ENCODE measurements at regions not wholly inside any gene's neighbourhood (a gene's known extent, or its start where the extent isn't known, plus 50 kb on each side); places are given as distances from the start of the nearest gene placed in this dataset.
"Not testable (repeated sequence)": the region's sequence is repeated elsewhere in the genome, so short reads cannot be mapped to it uniquely, and the experiment has no call there.

- WGBS, 2 donors, result 2 to 3% methylated on average over 25 to 38 of the region's 38 CpGs
- not testable (repeated sequence) for H3K27me3 ChIP-seq (ENCODE audit: control insufficient read depth in 1 of 2, insufficient read depth in 2 of 2, low read length in 1 of 2); H3K36me3 ChIP-seq (ENCODE audit: control insufficient read depth in 1 of 2, insufficient read depth in 2 of 2, low read length in 1 of 2); H3K9me3 ChIP-seq (ENCODE audit: control insufficient read depth, low read length); ATAC-seq (ENCODE audit: low FRiP score); DNase-seq; H3K4me1 ChIP-seq (ENCODE audit: control insufficient read depth in 1 of 2, insufficient read depth in 2 of 2, low read length in 2 of 2)
- intact Hi-C loops (cut with DNase I), result loop anchor here in 1 of 2 donors (10.0 kb wide), 1 partner anchor 209 kb away; no protein-coding TSS in a partner anchor
- Histone ChIP-seq H3K4me3 (ENCODE audit: low read length in 2 of 2) (peak overlapping the region; percentile 13 to 54), H3K27ac (ENCODE audit: low read depth in 1 of 2, low read length in 2 of 2) (peak overlapping the region in 1 of 2 donors; percentile 65)
Measured at GRCh38 chr3:75435794-75436400, 228.2 kb upstream of the FRG2C start.

DNA sequence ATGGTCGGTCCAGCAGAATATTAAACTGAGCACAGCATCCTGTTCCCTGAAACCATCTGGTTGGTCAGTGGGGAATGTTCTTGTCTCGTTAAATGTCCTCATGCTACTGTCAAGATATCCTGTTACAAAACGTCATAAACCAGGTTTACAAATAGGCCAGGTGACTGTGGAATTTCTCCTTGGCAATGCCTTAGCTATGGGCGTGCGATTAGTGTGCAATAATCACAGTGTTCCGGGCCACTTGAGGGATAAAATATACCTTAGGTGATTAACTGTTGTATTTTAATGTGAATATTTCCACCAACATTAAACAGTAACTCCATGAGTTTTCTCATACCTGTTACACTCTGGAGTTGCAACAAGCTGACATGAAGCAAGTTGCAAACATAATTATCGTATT is 223.1 kb upstream of the FRG2C start:
- ATAC-seq (ENCODE audit: low FRiP score); H3K27ac ChIP-seq (ENCODE audit: low read depth in 1 of 2, low read length in 2 of 2); intact Hi-C loops (cut with DNase I); DNase-seq; H3K36me3 ChIP-seq (ENCODE audit: control insufficient read depth in 1 of 2, insufficient read depth in 2 of 2, low read length in 1 of 2); H3K9me3 ChIP-seq (ENCODE audit: control insufficient read depth, low read length); H3K4me1 ChIP-seq (ENCODE audit: control insufficient read depth in 1 of 2, insufficient read depth in 2 of 2, low read length in 2 of 2); H3K4me3 ChIP-seq (ENCODE audit: low read length in 2 of 2); H3K27me3 ChIP-seq (ENCODE audit: control insufficient read depth in 1 of 2, insufficient read depth in 2 of 2, low read length in 1 of 2): not testable (repeated sequence)
- 89 to 91% methylated on average over 7 of the region's 7 CpGs for WGBS, 2 donors

- 90 to 95% methylated on average over 16 to 19 of the region's 19 CpGs for WGBS, 2 donors
- H3K36me3 ChIP-seq (ENCODE audit: control insufficient read depth in 1 of 2, insufficient read depth in 2 of 2, low read length in 1 of 2); H3K4me1 ChIP-seq (ENCODE audit: control insufficient read depth in 1 of 2, insufficient read depth in 2 of 2, low read length in 2 of 2); H3K27ac ChIP-seq (ENCODE audit: low read depth in 1 of 2, low read length in 2 of 2); DNase-seq; H3K9me3 ChIP-seq (ENCODE audit: control insufficient read depth, low read length); intact Hi-C loops (cut with DNase I); H3K27me3 ChIP-seq (ENCODE audit: control insufficient read depth in 1 of 2, insufficient read depth in 2 of 2, low read length in 1 of 2); ATAC-seq (ENCODE audit: low FRiP score); H3K4me3 ChIP-seq (ENCODE audit: low read length in 2 of 2): not testable (repeated sequence)
Measured at GRCh38 chr3:75444634-75445033, 219.5 kb upstream of the FRG2C start.

GRCh38 chr3:75445234-75445633 is 218.9 kb upstream of the FRG2C start:
- H3K4me3 ChIP-seq (ENCODE audit: low read length in 2 of 2); H3K27me3 ChIP-seq (ENCODE audit: control insufficient read depth in 1 of 2, insufficient read depth in 2 of 2, low read length in 1 of 2); intact Hi-C loops (cut with DNase I); H3K36me3 ChIP-seq (ENCODE audit: control insufficient read depth in 1 of 2, insufficient read depth in 2 of 2, low read length in 1 of 2); H3K4me1 ChIP-seq (ENCODE audit: control insufficient read depth in 1 of 2, insufficient read depth in 2 of 2, low read length in 2 of 2); DNase-seq; H3K27ac ChIP-seq (ENCODE audit: low read depth in 1 of 2, low read length in 2 of 2); H3K9me3 ChIP-seq (ENCODE audit: control insufficient read depth, low read length); ATAC-seq (ENCODE audit: low FRiP score): not testable (repeated sequence)
- 86 to 91% methylated on average over 6 of the region's 6 CpGs for WGBS, 2 donors

DNA sequence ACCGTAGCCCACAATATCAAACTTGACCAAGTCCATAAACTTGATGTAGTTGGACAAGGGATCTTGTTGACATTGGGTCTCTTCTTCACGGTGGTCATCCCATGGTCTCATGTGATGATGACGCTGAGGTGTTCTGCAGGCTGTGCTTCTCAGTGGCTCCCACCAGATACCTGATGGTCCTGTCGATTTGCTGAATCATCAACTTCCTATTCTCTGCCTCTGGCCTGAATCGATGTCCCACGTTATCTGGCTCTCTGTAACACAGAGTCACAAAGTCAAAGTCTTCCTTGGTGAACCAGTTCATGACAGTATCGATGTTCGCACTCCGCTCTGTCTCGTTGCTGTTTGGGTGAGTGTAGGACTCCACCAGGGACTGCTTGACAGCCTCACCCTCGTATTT is 217.2 kb upstream of the FRG2C start:
- intact Hi-C loops (cut with DNase I); H3K36me3 ChIP-seq (ENCODE audit: control insufficient read depth in 1 of 2, insufficient read depth in 2 of 2, low read length in 1 of 2); H3K27ac ChIP-seq (ENCODE audit: low read depth in 1 of 2, low read length in 2 of 2); H3K4me1 ChIP-seq (ENCODE audit: control insufficient read depth in 1 of 2, insufficient read depth in 2 of 2, low read length in 2 of 2); H3K4me3 ChIP-seq (ENCODE audit: low read length in 2 of 2); DNase-seq; ATAC-seq (ENCODE audit: low FRiP score); H3K9me3 ChIP-seq (ENCODE audit: control insufficient read depth, low read length); H3K27me3 ChIP-seq (ENCODE audit: control insufficient read depth in 1 of 2, insufficient read depth in 2 of 2, low read length in 1 of 2): not testable (repeated sequence)
- WGBS, 2 donors, result 95 to 96% methylated on average over 11 of the region's 11 CpGs

DNA sequence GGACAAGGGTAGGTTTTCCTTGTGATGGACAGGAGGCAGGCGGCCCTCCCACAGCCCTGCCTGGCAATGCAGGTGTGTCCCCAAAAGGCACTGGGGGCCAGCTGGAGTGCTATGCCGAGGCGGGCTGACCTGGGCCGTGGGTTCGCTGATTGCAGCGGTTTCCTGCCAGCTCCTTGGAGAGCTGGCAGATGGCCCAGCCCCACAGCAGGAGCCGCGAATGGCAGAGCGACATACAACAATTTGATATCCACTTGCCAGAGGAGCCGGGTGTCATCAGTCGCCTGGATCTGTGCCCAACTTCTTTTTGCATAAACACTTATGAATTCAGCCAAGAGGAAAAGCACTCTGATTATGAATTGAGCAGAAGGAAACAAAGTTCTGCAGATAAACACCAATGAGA is 210.8 kb upstream of the FRG2C start:
- intact Hi-C loops (cut with DNase I); H3K9me3 ChIP-seq (ENCODE audit: control insufficient read depth, low read length); H3K27me3 ChIP-seq (ENCODE audit: control insufficient read depth in 1 of 2, insufficient read depth in 2 of 2, low read length in 1 of 2); H3K27ac ChIP-seq (ENCODE audit: low read depth in 1 of 2, low read length in 2 of 2); DNase-seq; H3K4me1 ChIP-seq (ENCODE audit: control insufficient read depth in 1 of 2, insufficient read depth in 2 of 2, low read length in 2 of 2); H3K4me3 ChIP-seq (ENCODE audit: low read length in 2 of 2); H3K36me3 ChIP-seq (ENCODE audit: control insufficient read depth in 1 of 2, insufficient read depth in 2 of 2, low read length in 1 of 2); ATAC-seq (ENCODE audit: low FRiP score): not testable (repeated sequence)
- 12 to 27% methylated on average over 11 of the region's 11 CpGs for WGBS, 2 donors

- WGBS, 2 donors, result 71 to 85% methylated on average over 1 of the region's 1 CpG
- H3K27ac ChIP-seq (ENCODE audit: low read depth in 1 of 2, low read length in 2 of 2); H3K27me3 ChIP-seq (ENCODE audit: control insufficient read depth in 1 of 2, insufficient read depth in 2 of 2, low read length in 1 of 2); DNase-seq; H3K9me3 ChIP-seq (ENCODE audit: control insufficient read depth, low read length); H3K4me1 ChIP-seq (ENCODE audit: control insufficient read depth in 1 of 2, insufficient read depth in 2 of 2, low read length in 2 of 2); ATAC-seq (ENCODE audit: low FRiP score); H3K4me3 ChIP-seq (ENCODE audit: low read length in 2 of 2); H3K36me3 ChIP-seq (ENCODE audit: control insufficient read depth in 1 of 2, insufficient read depth in 2 of 2, low read length in 1 of 2); intact Hi-C loops (cut with DNase I): not testable (repeated sequence)
Measured at GRCh38 chr3:75453839-75454238, 210.3 kb upstream of the FRG2C start.

GRCh38 chr3:75474530-75474929 is 189.6 kb upstream of the FRG2C start:
- H3K36me3 ChIP-seq (ENCODE audit: control insufficient read depth in 1 of 2, insufficient read depth in 2 of 2, low read length in 1 of 2); H3K27ac ChIP-seq (ENCODE audit: low read depth in 1 of 2, low read length in 2 of 2); intact Hi-C loops (cut with DNase I); H3K27me3 ChIP-seq (ENCODE audit: control insufficient read depth in 1 of 2, insufficient read depth in 2 of 2, low read length in 1 of 2); H3K9me3 ChIP-seq (ENCODE audit: control insufficient read depth, low read length); DNase-seq; ATAC-seq (ENCODE audit: low FRiP score); H3K4me1 ChIP-seq (ENCODE audit: control insufficient read depth in 1 of 2, insufficient read depth in 2 of 2, low read length in 2 of 2); H3K4me3 ChIP-seq (ENCODE audit: low read length in 2 of 2): not testable (repeated sequence)
- 85 to 88% methylated on average over 4 of the region's 4 CpGs for WGBS, 2 donors

GRCh38 chr3:75496600-75496999 is 167.5 kb upstream of the FRG2C start:
- WGBS, 2 donors, result 70 to 71% methylated on average over 2 of the region's 2 CpGs

More at GRCh38 chr3:75496600-75496999, 167.5 kb upstream of the FRG2C start:
- H3K9me3 ChIP-seq (ENCODE audit: control insufficient read depth, low read length); H3K36me3 ChIP-seq (ENCODE audit: control insufficient read depth in 1 of 2, insufficient read depth in 2 of 2, low read length in 1 of 2); H3K27me3 ChIP-seq (ENCODE audit: control insufficient read depth in 1 of 2, insufficient read depth in 2 of 2, low read length in 1 of 2); DNase-seq; ATAC-seq (ENCODE audit: low FRiP score); intact Hi-C loops (cut with DNase I); H3K4me3 ChIP-seq (ENCODE audit: low read length in 2 of 2); H3K4me1 ChIP-seq (ENCODE audit: control insufficient read depth in 1 of 2, insufficient read depth in 2 of 2, low read length in 2 of 2); H3K27ac ChIP-seq (ENCODE audit: low read depth in 1 of 2, low read length in 2 of 2): not testable (repeated sequence)

All from aorta (tissue), 5 donors.